Neural cell (in vitro differentiated cells): ENCODE measurements at regions not wholly inside any gene's neighbourhood (a gene's known extent, or its start where the extent isn't known, plus 50 kb on each side); places are given as distances from the start of the nearest gene placed in this dataset.

ENCODE experiments used
- H2AFZ ChIP-seq: fragments of 200-600, 300-800 bp; sonication (generic), shearing (Covaris generic); 2 replicates; pipeline ENCODE4 v1.6.0; 2014; ENCODE audit warnings: low read depth, mild to moderate bottlenecking, antibody characterized with exemption, low read length, moderate library complexity
- H3F3A ChIP-seq: fragments of 200-600 bp; shearing (Covaris generic); 2 replicates; pipeline ENCODE4 v1.6.1; 2016; ENCODE audit warnings: mild to moderate bottlenecking, moderate library complexity, mixed read lengths, antibody characterized with exemption, low read length; ENCODE audit not compliant: insufficient read depth, poor library complexity, severe bottlenecking
- H3K27ac ChIP-seq: fragments of 200-600, 300-800 bp; sonication (generic), shearing (Covaris generic); 2 replicates; pipeline ENCODE4 v1.5.1; 2014; ENCODE audit warnings: mild to moderate bottlenecking, low read length, moderate library complexity
- H3K27me3 ChIP-seq: fragments of 300-800, 200-600 bp; sonication (generic), shearing (Covaris generic); 2 replicates; pipeline ENCODE4 v1.6.0; 2014; ENCODE audit warnings: mild to moderate bottlenecking, low read depth, low read length, moderate library complexity; ENCODE audit not compliant: insufficient read depth
- H3K36me3 ChIP-seq: fragments of 300-800, 200-600 bp; sonication (generic), shearing (Covaris generic); 2 replicates; pipeline ENCODE4 v1.5.1; 2014; ENCODE audit warnings: mild to moderate bottlenecking, antibody characterized with exemption, low read length, moderate library complexity; ENCODE audit not compliant: insufficient read depth
- H3K4me2 ChIP-seq: fragments of 300-800, 200-600 bp; sonication (generic), shearing (Covaris generic); 2 replicates; pipeline ENCODE4 v1.6.0; 2014; ENCODE audit warnings: mild to moderate bottlenecking, low read length
- H3K4me3 ChIP-seq: fragments of 300-800, 200-600 bp; sonication (generic), shearing (Covaris generic); 2 replicates; pipeline ENCODE4 v1.5.1; 2014; ENCODE audit warnings: mild to moderate bottlenecking, low read length, moderate library complexity
- H3K79me2 ChIP-seq: fragments of 200-600 bp; shearing (Covaris generic); replicated peaks from 2 replicates; pipeline ENCODE4 v1.6.0; 2014; ENCODE audit warnings: mild to moderate bottlenecking, low read length, moderate library complexity; ENCODE audit not compliant: insufficient read depth
- H3K9ac ChIP-seq: fragments of 300-800, 200-600 bp; sonication (generic), shearing (Covaris generic); 2 replicates; pipeline ENCODE4 v1.6.1; 2016; ENCODE audit warnings: mild to moderate bottlenecking, low read length, mixed read lengths
- H3K9me2 ChIP-seq: fragments of 200-600 bp; shearing (Covaris generic); 2 replicates; pipeline ENCODE4 v1.6.1; 2016; ENCODE audit warnings: mild to moderate bottlenecking, low read length, mixed read lengths; ENCODE audit not compliant: insufficient read depth
- H3K9me3 ChIP-seq: fragments of 200-600, 300-800 bp; sonication (generic), shearing (Covaris generic); 2 replicates; pipeline ENCODE4 v1.6.1; 2016; ENCODE audit warnings: mild to moderate bottlenecking, mixed run types, low read length, moderate library complexity, mixed read lengths
- H4K20me1 ChIP-seq: fragments of 200-600 bp; shearing (Covaris generic); 2 replicates; pipeline ENCODE4 v1.6.1; 2016; ENCODE audit warnings: mild to moderate bottlenecking, mixed run types; ENCODE audit not compliant: insufficient read depth
- CTCF ChIP-seq: fragments of 450-650 bp; IDR thresholded peaks from 2 replicates; pipeline ENCODE4 v1.5.1; 2014; ENCODE audit warnings: antibody characterized with exemption, mild to moderate bottlenecking, moderate library complexity; ENCODE audit not compliant: poor library complexity, severe bottlenecking
- EP300 ChIP-seq: fragments of 450-650 bp; conservative IDR thresholded peaks from 2 replicates; pipeline ENCODE4 v1.6.1; 2014; ENCODE audit warnings: antibody characterized with exemption, mild to moderate bottlenecking, moderate library complexity; ENCODE audit not compliant: poor library complexity, severe bottlenecking
- EZH2 ChIP-seq: fragments of 200-600, 300-800 bp; shearing (Covaris generic), sonication (generic); IDR thresholded peaks from 2 replicates; pipeline ENCODE4 v1.6.1; 2014; ENCODE audit warnings: antibody characterized with exemption, low read length, borderline replicate concordance, mild to moderate bottlenecking; ENCODE audit not compliant: insufficient read depth, poor library complexity, severe bottlenecking
- MXI1 ChIP-seq: fragments of 450-650 bp; conservative IDR thresholded peaks from 2 replicates; pipeline ENCODE4 v1.6.1; 2014; ENCODE audit warnings: antibody characterized with exemption, mild to moderate bottlenecking; ENCODE audit not compliant: poor library complexity, severe bottlenecking
- POLR2AphosphoS5 ChIP-seq: IDR thresholded peaks from 2 replicates; pipeline ENCODE4 v1.6.1; 2012
- RAD21 ChIP-seq: fragments of 450-650 bp; conservative IDR thresholded peaks from 2 replicates; pipeline ENCODE4 v1.6.1; 2014; ENCODE audit warnings: antibody characterized with exemption, mild to moderate bottlenecking, moderate library complexity
- REST ChIP-seq: IDR thresholded peaks from 2 replicates; pipeline ENCODE4 v1.6.1; 2012; ENCODE audit warnings: borderline replicate concordance
- SMC3 ChIP-seq: fragments of 450-650 bp; conservative IDR thresholded peaks from 2 replicates; pipeline ENCODE4 v1.6.1; 2014; ENCODE audit warnings: antibody characterized with exemption, mild to moderate bottlenecking, moderate library complexity; ENCODE audit not compliant: poor library complexity
- TAF1 ChIP-seq: IDR thresholded peaks from 2 replicates; pipeline ENCODE4 v1.6.1; 2012; ENCODE audit warnings: low read depth

- no peak overlapping the region for H3K4me3 ChIP-seq
- H2AFZ ChIP-seq = no peak overlapping the region
- H3K9ac ChIP-seq = no peak overlapping the region
- no peaks in the 10 kb centered on the region for H3K27me3 ChIP-seq
- no peaks in the 10 kb centered on the region for H3K9me2 ChIP-seq
- H3K79me2 ChIP-seq = no peaks in the 10 kb centered on the region
- no peak overlapping the region for H3K4me2 ChIP-seq
- no peaks in the 10 kb centered on the region for H3F3A ChIP-seq
- TF ChIP-seq TAF1 = no peak
- TF ChIP-seq RAD21 = no peak
- no peak for TF ChIP-seq REST
- H3K27ac ChIP-seq = no peak overlapping the region
- no peaks in the 10 kb centered on the region for H3K36me3 ChIP-seq
- H4K20me1 ChIP-seq = no peaks in the 10 kb centered on the region
- no peaks in the 10 kb centered on the region for H3K9me3 ChIP-seq
Measured at GRCh38 chr12:19978193-19978592, 390.1 kb upstream of the PDE3A start.

GRCh38 chr12:19979584-19979983, 388.8 kb upstream of the PDE3A start:
- Histone ChIP-seq H3K9me2 (no peaks in the 10 kb centered on the region), H3K27me3 (no peaks in the 10 kb centered on the region), H2AFZ (no peak overlapping the region), H3K79me2 (no peaks in the 10 kb centered on the region), H3K27ac (no peak overlapping the region), H3K36me3 (no peaks in the 10 kb centered on the region), H3K4me2 (no peak overlapping the region), H3K4me3 (no peak overlapping the region), H4K20me1 (no peaks in the 10 kb centered on the region), H3K9me3 (no peaks in the 10 kb centered on the region), H3F3A (no peaks in the 10 kb centered on the region), H3K9ac (no peak overlapping the region)
- TF ChIP-seq CTCF = no peak
- no peak for TF ChIP-seq TAF1
- TF ChIP-seq EP300 = no peak
- TF ChIP-seq SMC3 = no peak

- H2AFZ ChIP-seq = no peak overlapping the region
- H3K36me3 ChIP-seq = no peaks in the 10 kb centered on the region
- no peaks in the 10 kb centered on the region for H4K20me1 ChIP-seq
- H3F3A ChIP-seq = no peaks in the 10 kb centered on the region
- no peak overlapping the region for H3K4me3 ChIP-seq
- no peak overlapping the region for H3K9ac ChIP-seq
- no peak overlapping the region for H3K27ac ChIP-seq
- H3K79me2 ChIP-seq = no peaks in the 10 kb centered on the region
- H3K27me3 ChIP-seq = no peaks in the 10 kb centered on the region
- no peaks in the 10 kb centered on the region for H3K9me2 ChIP-seq
- H3K4me2 ChIP-seq = no peak overlapping the region
- no peaks in the 10 kb centered on the region for H3K9me3 ChIP-seq
- TF ChIP-seq SMC3 (no peak), EP300 (no peak), MXI1 (no peak), RAD21 (no peak), CTCF (no peak), REST (no peak), EZH2 (no peak), POLR2AphosphoS5 (no peak), TAF1 (no peak)
Measured at GRCh38 chr12:19981944-19982343, 386.4 kb upstream of the PDE3A start.
